ENCODE measurements at regions not wholly inside any gene's neighbourhood (a gene's known extent, or its start where the extent isn't known, plus 50 kb on each side); places are given as distances from the start of the nearest gene placed in this dataset.
"Not testable (repeated sequence)": the region's sequence is repeated elsewhere in the genome, so short reads cannot be mapped to it uniquely, and the experiment has no call there.

DNA sequence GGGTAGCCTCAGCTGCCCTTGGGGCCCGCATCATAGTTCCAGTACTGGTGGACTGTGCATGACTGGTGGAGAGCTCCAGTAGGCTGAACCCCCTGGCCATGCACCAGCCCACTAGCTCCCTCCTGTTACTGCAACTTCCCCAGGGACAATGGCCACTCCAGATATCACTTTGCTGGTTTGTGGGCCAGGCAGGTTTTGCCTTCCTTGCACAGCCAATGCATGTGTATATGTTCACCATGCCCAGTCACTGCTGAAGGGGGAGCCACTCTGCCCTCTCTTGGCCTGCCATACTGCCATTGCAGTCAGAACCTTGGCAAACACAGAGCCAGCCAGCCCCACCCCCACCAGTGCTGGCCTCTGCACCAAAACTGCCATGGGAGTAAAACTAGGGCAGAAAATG, 2095.3 kb upstream of the RAG2 start (continued):
- TF ChIP-seq, protein P1, sequence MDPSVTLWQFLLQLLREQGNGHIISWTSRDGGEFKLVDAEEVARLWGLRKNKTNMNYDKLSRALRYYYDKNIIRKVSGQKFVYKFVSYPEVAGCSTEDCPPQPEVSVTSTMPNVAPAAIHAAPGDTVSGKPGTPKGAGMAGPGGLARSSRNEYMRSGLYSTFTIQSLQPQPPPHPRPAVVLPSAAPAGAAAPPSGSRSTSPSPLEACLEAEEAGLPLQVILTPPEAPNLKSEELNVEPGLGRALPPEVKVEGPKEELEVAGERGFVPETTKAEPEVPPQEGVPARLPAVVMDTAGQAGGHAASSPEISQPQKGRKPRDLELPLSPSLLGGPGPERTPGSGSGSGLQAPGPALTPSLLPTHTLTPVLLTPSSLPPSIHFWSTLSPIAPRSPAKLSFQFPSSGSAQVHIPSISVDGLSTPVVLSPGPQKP (IDR thresholded peaks at IDR 0.05; ENCODE audit: low read depth, low read length): no peak
- TF ChIP-seq, protein P2, sequence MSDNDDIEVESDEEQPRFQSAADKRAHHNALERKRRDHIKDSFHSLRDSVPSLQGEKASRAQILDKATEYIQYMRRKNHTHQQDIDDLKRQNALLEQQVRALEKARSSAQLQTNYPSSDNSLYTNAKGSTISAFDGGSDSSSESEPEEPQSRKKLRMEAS (IDR thresholded peaks at IDR 0.05): no peak
- TF ChIP-seq CBX8 (IDR thresholded peaks at IDR 0.05) (no peak), JUN (IDR thresholded peaks at IDR 0.05) (no peak), ESRRA (IDR thresholded peaks at IDR 0.05; ENCODE audit: borderline replicate concordance, low read length) (no peak), CHD2 (IDR thresholded peaks at IDR 0.05; ENCODE audit: low read length, partially characterized antibody) (no peak), FOSL2 (IDR thresholded peaks at IDR 0.05) (no peak), FOSL2 (CRISPR knock-in tag; IDR thresholded peaks at IDR 0.05) (no peak), FOSB (CRISPR knock-in tag; IDR thresholded peaks at IDR 0.05) (no peak), POLR2A (IDR thresholded peaks at IDR 0.05; ENCODE audit: low read length) (no peak), EHMT2 (IDR thresholded peaks at IDR 0.05; ENCODE audit: low read depth) (no peak), MYC (IDR thresholded peaks at IDR 0.05; ENCODE audit: borderline replicate concordance, low read length) (no peak)

DNA sequence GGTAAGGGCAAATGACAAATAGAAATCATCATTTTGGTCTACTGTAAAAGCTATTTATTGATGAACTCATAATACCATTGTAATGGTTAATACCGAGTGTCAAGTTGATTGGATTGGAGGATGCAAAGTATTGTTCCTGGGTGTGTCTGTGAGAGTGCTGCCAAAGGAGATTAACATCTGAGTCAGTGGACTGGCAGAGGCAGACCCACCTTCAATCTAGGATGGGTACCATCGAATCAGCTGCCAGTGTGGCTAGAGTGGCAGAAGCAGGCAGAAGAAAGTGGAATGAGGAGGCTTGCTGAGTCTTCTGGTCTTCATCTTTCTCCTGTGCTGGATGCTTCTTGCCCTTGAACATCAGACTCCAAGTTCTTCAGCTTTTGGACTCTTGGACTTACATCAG, 2092.2 kb upstream of the RAG2 start:
- FAIRE-seq; CTCF ChIA-PET; H3K27ac ChIP-seq; H3K4me2 ChIP-seq; POLR2A ChIA-PET; H3K4me1 ChIP-seq; ATAC-seq; H3K9me3 ChIP-seq; H3K4me3 ChIP-seq; DNase-seq (ENCODE audit: low read depth in 1 of 2, low spot score in 1 of 2): not testable (repeated sequence)
- 16% methylated on average over 2 of the region's 2 CpGs for WGBS (ENCODE audit: missing lambda C conversion rate)

DNA sequence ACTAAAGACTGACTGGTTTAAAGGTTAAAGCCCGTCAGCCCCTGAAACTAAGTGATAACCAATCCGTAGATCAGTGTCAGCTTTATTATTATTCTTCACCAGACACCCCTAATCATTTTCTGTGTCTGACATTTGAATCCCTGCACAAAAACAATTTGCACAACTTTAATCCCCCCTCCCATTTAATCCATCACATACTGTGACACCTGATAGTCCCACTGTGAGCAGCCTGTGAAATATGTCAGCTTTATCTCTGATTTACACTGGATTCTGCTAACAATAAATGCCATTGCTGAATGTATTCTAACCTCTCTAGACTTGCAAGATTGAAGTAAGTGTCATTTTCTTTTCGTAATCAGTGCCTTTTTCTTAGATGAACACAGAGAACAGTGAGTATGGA, 2089.0 kb upstream of the RAG2 start:
- no peak for DNase-seq (ENCODE audit: low read depth in 1 of 2, low spot score in 1 of 2)
- no peak overlapping the region for H3K27ac ChIP-seq
- no peak for FAIRE-seq
- H3K4me3 ChIP-seq: no peak overlapping the region
- no peak for TF ChIP-seq EHF (CRISPR knock-in tag; IDR thresholded peaks at IDR 0.05)
- TF ChIP-seq ZSCAN20 (CRISPR knock-in tag; IDR thresholded peaks at IDR 0.05): no peak
- TF ChIP-seq, protein P3, sequence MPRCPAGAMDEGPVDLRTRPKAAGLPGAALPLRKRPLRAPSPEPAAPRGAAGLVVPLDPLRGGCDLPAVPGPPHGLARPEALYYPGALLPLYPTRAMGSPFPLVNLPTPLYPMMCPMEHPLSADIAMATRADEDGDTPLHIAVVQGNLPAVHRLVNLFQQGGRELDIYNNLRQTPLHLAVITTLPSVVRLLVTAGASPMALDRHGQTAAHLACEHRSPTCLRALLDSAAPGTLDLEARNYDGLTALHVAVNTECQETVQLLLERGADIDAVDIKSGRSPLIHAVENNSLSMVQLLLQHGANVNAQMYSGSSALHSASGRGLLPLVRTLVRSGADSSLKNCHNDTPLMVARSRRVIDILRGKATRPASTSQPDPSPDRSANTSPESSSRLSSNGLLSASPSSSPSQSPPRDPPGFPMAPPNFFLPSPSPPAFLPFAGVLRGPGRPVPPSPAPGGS (IDR thresholded peaks at IDR 0.05): no peak
- TF ChIP-seq FOXS1 (CRISPR knock-in tag; IDR thresholded peaks at IDR 0.05): no peak
- no peak for TF ChIP-seq FOSB (CRISPR knock-in tag; IDR thresholded peaks at IDR 0.05)
- TF ChIP-seq, protein P4, sequence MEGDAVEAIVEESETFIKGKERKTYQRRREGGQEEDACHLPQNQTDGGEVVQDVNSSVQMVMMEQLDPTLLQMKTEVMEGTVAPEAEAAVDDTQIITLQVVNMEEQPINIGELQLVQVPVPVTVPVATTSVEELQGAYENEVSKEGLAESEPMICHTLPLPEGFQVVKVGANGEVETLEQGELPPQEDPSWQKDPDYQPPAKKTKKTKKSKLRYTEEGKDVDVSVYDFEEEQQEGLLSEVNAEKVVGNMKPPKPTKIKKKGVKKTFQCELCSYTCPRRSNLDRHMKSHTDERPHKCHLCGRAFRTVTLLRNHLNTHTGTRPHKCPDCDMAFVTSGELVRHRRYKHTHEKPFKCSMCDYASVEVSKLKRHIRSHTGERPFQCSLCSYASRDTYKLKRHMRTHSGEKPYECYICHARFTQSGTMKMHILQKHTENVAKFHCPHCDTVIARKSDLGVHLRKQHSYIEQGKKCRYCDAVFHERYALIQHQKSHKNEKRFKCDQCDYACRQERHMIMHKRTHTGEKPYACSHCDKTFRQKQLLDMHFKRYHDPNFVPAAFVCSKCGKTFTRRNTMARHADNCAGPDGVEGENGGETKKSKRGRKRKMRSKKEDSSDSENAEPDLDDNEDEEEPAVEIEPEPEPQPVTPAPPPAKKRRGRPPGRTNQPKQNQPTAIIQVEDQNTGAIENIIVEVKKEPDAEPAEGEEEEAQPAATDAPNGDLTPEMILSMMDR (IDR thresholded peaks at IDR 0.05): no peak
- TF ChIP-seq CBX8 (IDR thresholded peaks at IDR 0.05): no peak
- H3K4me1 ChIP-seq: no peaks in the 10 kb centered on the region
- ChIA-PET POLR2A (no interaction called here), CTCF (no interaction called here)
- no peaks in the 10 kb centered on the region for H3K9me3 ChIP-seq
- H3K4me2 ChIP-seq: no peak overlapping the region
- WGBS (ENCODE audit: missing lambda C conversion rate): 1% methylated on average over 3 of the region's 3 CpGs
- no peak for ATAC-seq

DNA sequence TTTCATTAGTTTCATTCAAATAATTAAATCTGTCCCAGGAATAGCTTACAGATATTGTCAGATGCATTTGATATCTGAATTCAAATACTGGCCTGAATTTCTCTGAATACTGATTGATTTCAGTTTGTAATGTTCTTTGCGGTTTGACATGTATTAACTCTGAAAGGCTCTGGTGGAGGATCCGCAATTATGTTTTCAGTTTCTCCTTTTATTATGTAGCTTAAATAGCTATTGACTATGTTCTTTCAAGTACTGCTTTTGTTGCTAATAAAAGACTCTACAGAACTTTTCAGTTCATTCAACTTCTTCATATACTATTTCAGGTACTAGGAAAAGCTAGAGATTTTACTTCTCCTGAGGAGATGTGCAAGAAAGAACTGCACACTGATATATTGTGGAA, 2085.4 kb upstream of the RAG2 start:
- H3K27ac ChIP-seq: no peak overlapping the region
- ChIA-PET POLR2A (no interaction called here), CTCF (no interaction called here)
- FAIRE-seq (no peak), ATAC-seq (no peak), DNase-seq (ENCODE audit: low read depth in 1 of 2, low spot score in 1 of 2) (no peak)
- H3K4me1 ChIP-seq: no peaks in the 10 kb centered on the region
- TF ChIP-seq GATA3 (IDR thresholded peaks at IDR 0.05; ENCODE audit: borderline replicate concordance) (no peak), KDM1A (IDR thresholded peaks at IDR 0.05; ENCODE audit: low read depth) (no peak), KDM5A (IDR thresholded peaks at IDR 0.05) (no peak), FOXS1 (CRISPR knock-in tag; IDR thresholded peaks at IDR 0.05) (no peak), RARB (CRISPR knock-in tag; IDR thresholded peaks at IDR 0.05) (no peak), MAFK (IDR thresholded peaks at IDR 0.05; ENCODE audit: partially characterized antibody) (no peak), RCOR1 (IDR thresholded peaks at IDR 0.05; ENCODE audit: low read depth, low read length) (no peak), ZC3H11A (IDR thresholded peaks at IDR 0.05) (no peak), TFCP2L1 (CRISPR knock-in tag; IDR thresholded peaks at IDR 0.05) (no peak), POLR2A (IDR thresholded peaks at IDR 0.05; ENCODE audit: low read length) (no peak), CEBPB (IDR thresholded peaks at IDR 0.05) (no peak), HOXB5 (CRISPR knock-in tag; IDR thresholded peaks at IDR 0.05) (no peak), HOXB13 (CRISPR knock-in tag; IDR thresholded peaks at IDR 0.05; ENCODE audit: low read depth) (no peak)
- TF ChIP-seq, protein P5, sequence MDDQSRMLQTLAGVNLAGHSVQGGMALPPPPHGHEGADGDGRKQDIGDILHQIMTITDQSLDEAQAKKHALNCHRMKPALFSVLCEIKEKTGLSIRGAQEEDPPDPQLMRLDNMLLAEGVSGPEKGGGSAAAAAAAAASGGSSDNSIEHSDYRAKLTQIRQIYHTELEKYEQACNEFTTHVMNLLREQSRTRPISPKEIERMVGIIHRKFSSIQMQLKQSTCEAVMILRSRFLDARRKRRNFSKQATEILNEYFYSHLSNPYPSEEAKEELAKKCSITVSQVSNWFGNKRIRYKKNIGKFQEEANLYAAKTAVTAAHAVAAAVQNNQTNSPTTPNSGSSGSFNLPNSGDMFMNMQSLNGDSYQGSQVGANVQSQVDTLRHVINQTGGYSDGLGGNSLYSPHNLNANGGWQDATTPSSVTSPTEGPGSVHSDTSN (IDR thresholded peaks at IDR 0.05): no peak
- TF ChIP-seq, protein P6, sequence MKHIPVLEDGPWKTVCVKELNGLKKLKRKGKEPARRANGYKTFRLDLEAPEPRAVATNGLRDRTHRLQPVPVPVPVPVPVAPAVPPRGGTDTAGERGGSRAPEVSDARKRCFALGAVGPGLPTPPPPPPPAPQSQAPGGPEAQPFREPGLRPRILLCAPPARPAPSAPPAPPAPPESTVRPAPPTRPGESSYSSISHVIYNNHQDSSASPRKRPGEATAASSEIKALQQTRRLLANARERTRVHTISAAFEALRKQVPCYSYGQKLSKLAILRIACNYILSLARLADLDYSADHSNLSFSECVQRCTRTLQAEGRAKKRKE (CRISPR knock-in tag; IDR thresholded peaks at IDR 0.05; ENCODE audit: low read depth): no peak
- no peaks in the 10 kb centered on the region for H3K9me3 ChIP-seq
- H3K4me3 ChIP-seq: no peak overlapping the region
- no peak overlapping the region for H3K4me2 ChIP-seq
- 55% methylated on average over 2 of the region's 2 CpGs for WGBS (ENCODE audit: missing lambda C conversion rate)
